Tibial nerve (tissue), 3 donors: ENCODE measurements at regions not wholly inside any gene's neighbourhood (a gene's known extent, or its start where the extent isn't known, plus 50 kb on each side); places are given as distances from the start of the nearest gene placed in this dataset.

Source experiments
- CTCF ChIP-seq, 5 experiments: fragments of 200-600 bp in 3 of 5; fragments of 450-650 bp in 2 of 5; sonication (generic) in 3 of 5; IDR thresholded peaks; one replicate each; pipeline ENCODE4 v1.5.1; 2016 to 2019; ENCODE audit warnings: antibody characterized with exemption in 5 of 5, mild to moderate bottlenecking in 3 of 5, moderate library complexity in 2 of 5
- POLR2A ChIP-seq, 2 donors: fragments of 450-650 bp; IDR thresholded peaks; one replicate each; pipeline ENCODE4 v1.6.1; 2017; ENCODE audit warnings: antibody characterized with exemption in 2 of 2, mild to moderate bottlenecking in 2 of 2, moderate library complexity in 2 of 2

- TF ChIP-seq POLR2A (IDR thresholded peaks at IDR 0.05): no peak
- TF ChIP-seq CTCF (IDR thresholded peaks at IDR 0.05): no peak
Measured at GRCh38 chr3:24837601-24838000, 343.0 kb upstream of the THRB start.
